HepG2 (cell line): ENCODE measurements at regions not wholly inside any gene's neighbourhood (a gene's known extent, or its start where the extent isn't known, plus 50 kb on each side); places are given as distances from the start of the nearest gene placed in this dataset.

Experiments
- ATAC-seq: fragments of 200-7000 bp; cut with Tn5 transposase; 3 replicates; pipeline ENCODE4 v1.9.1; 2020; ENCODE audit warnings: mild to moderate bottlenecking, moderate library complexity
- BruUV-seq: library from RNA; stranded (reverse); fragments of 400-500 nt; replicated peaks from 2 replicates; lab custom pipeline; 2021; lab: Mats Ljungman, UMichigan
- CTCF ChIA-PET: fragments of 300-600 bp; formaldehyde crosslinking; extraction: SDS; loops from one replicate; lab custom pipeline; 2021; ENCODE audit warnings: low total read pairs, inconsistent platforms, low intra/inter-chr PET ratio; lab: Yijun Ruan, JAX
- POLR2A ChIA-PET: fragments of 350-600 bp; sonication (Branson Sonifier 250); formaldehyde crosslinking; loops from one replicate; lab custom pipeline; 2020; ENCODE audit warnings: antibody characterized with exemption, inconsistent platforms; lab: Yijun Ruan, JAX
- DNase-seq: peaks from one replicate; pipeline ENCODE4 v3.0.0-alpha.2; 2015; ENCODE audit warnings: low spot score
- FAIRE-seq: peaks from 3 replicates; lab custom pipeline; 2011; peaks lifted over from hg19 to GRCh38; lab: Jason Lieb, UNC
- H2AFZ ChIP-seq: one replicate; pipeline ENCODE4 v1.6.1; 2011; ENCODE audit warnings: low read length, inconsistent platforms
- H3K27ac ChIP-seq: fragments of 300-600 bp; 3 replicates; pipeline ENCODE4 v1.8.0; 2011; ENCODE audit warnings: mixed run types, mild to moderate bottlenecking, mixed read lengths, low read length, inconsistent platforms; ENCODE audit not compliant: insufficient read depth; ENCODE audit errors: extremely low read length
- H3K27me3 ChIP-seq, 2 experiments: fragments of 200-600 bp in 1 of 2; 2 replicates in 1 of 2; 3 replicates in 1 of 2; pipeline versions ENCODE4 v1.6.0 to v1.8.0; 2011; ENCODE audit warnings: low read length in 2 of 2, mild to moderate bottlenecking in 2 of 2, moderate library complexity in 2 of 2, inconsistent platforms in 1 of 2; ENCODE audit not compliant: insufficient read depth in 2 of 2, control insufficient read depth in 1 of 2
- H3K36me3 ChIP-seq, 2 experiments: fragments of 200-600 bp in 1 of 2; replicated peaks in 1 of 2; 2 replicates in 1 of 2; 3 replicates in 1 of 2; pipeline versions ENCODE4 v1.5.1 to v1.8.0; 2011; ENCODE audit warnings: low read length in 2 of 2, inconsistent platforms in 1 of 2; ENCODE audit not compliant: insufficient read depth in 2 of 2, control insufficient read depth in 1 of 2
- H3K4me1 ChIP-seq: 2 replicates; pipeline ENCODE4 v1.5.1; 2012; ENCODE audit warnings: low read length, inconsistent platforms; ENCODE audit not compliant: insufficient read depth
- H3K4me2 ChIP-seq: 2 replicates; pipeline ENCODE4 v1.6.0; 2011; ENCODE audit warnings: low read depth, low read length, inconsistent platforms
- H3K4me3 ChIP-seq, 3 experiments: fragments of 200-600 bp in 1 of 3; sonication (generic), shearing (Covaris generic) in 1 of 3; replicated peaks in 1 of 3; 2 replicates each; pipeline ENCODE4 v1.5.1; 2011 to 2016; ENCODE audit warnings: low read length in 3 of 3, inconsistent platforms in 2 of 3, low read depth in 2 of 3, mild to moderate bottlenecking in 2 of 3, control low read depth in 1 of 3, mixed read lengths in 1 of 3; ENCODE audit not compliant: insufficient read depth in 1 of 3
- H3K79me2 ChIP-seq: one replicate; pipeline ENCODE4 v1.6.1; 2011; ENCODE audit warnings: low read length, inconsistent platforms; ENCODE audit not compliant: insufficient read depth
- H3K9ac ChIP-seq: 2 replicates; pipeline ENCODE4 v1.6.0; 2011; ENCODE audit warnings: mild to moderate bottlenecking, low read depth, low read length, inconsistent platforms; ENCODE audit not compliant: insufficient read depth
- H3K9me3 ChIP-seq: 2 replicates; pipeline ENCODE4 v1.5.1; 2012; ENCODE audit warnings: mild to moderate bottlenecking, low read length
- H4K20me1 ChIP-seq: 2 replicates; pipeline ENCODE4 v1.6.0; 2011; ENCODE audit warnings: inconsistent platforms, mild to moderate bottlenecking, low read length, moderate library complexity; ENCODE audit not compliant: insufficient read depth
- E2F5 ChIP-seq: sonication (generic); formaldehyde crosslinking; conservative IDR thresholded peaks from 2 replicates; pipeline ENCODE4 v1.4.0; 2020; ENCODE audit warnings: missing genetic modification reagents
- ELF1 ChIP-seq: sonication (generic); formaldehyde crosslinking; IDR thresholded peaks from 2 replicates; pipeline ENCODE4 v1.4.0; 2020; ENCODE audit warnings: missing genetic modification reagents
- GABPB1 ChIP-seq: IDR thresholded peaks from 2 replicates; pipeline ENCODE4 v1.6.1; 2016; ENCODE audit warnings: mild to moderate bottlenecking, missing genetic modification reagents, moderate library complexity, missing compliant biosample characterization
- KDM2A ChIP-seq: sonication (generic); formaldehyde crosslinking; IDR thresholded peaks from 2 replicates; pipeline ENCODE4 v1.4.0; 2020; ENCODE audit warnings: low read depth, missing genetic modification reagents, borderline replicate concordance
- MNT ChIP-seq: fragments of 450-650 bp; IDR thresholded peaks from 2 replicates; pipeline ENCODE4 v1.6.1; 2016
- NAIF1 ChIP-seq: sonication (generic); formaldehyde crosslinking; IDR thresholded peaks from 2 replicates; pipeline ENCODE4 v1.5.0; 2020; ENCODE audit warnings: mild to moderate bottlenecking, missing genetic modification reagents, borderline replicate concordance
- SKI ChIP-seq: fragments of 450-650 bp; IDR thresholded peaks from one replicate; pipeline ENCODE4 v1.6.1; 2018; ENCODE audit warnings: mild to moderate bottlenecking; ENCODE audit not compliant: partially characterized antibody
- ZNF333 ChIP-seq: sonication (generic); formaldehyde crosslinking; IDR thresholded peaks from 2 replicates; pipeline ENCODE4 v1.4.0; 2020; ENCODE audit warnings: mild to moderate bottlenecking, missing genetic modification reagents, borderline replicate concordance
- ZNF629 ChIP-seq: sonication (generic); formaldehyde crosslinking; conservative IDR thresholded peaks from 2 replicates; pipeline ENCODE4 v1.5.0; 2020; ENCODE audit warnings: missing genetic modification reagents
- ZNF691 ChIP-seq: sonication (generic); formaldehyde crosslinking; IDR thresholded peaks from 2 replicates; pipeline ENCODE4 v1.4.0; 2020; ENCODE audit warnings: missing genetic modification reagents, low read depth, mild to moderate bottlenecking, borderline replicate concordance
- ZNF7 ChIP-seq: IDR thresholded peaks from 2 replicates; pipeline ENCODE4 v1.6.1; 2016; ENCODE audit warnings: missing biosample characterization, missing genetic modification reagents
- WGBS: methylation state at CpG from one replicate; pipeline ENCODE4 v1.1.6; 2017; ENCODE audit warnings: low lambda C conversion rate; 5-methylcytosine and 5-hydroxymethylcytosine counted together
- in situ Hi-C: cut with HindIII; loops from 2 replicates; pipeline ENCODE4 v1.10.0; 2017; ENCODE audit warnings: low pct_unique_long_range_greater_than_20kb; ENCODE audit not compliant: extremely low pct_ligation_motif_present
- intact Hi-C: fragments of 100-400 bp; cut with micrococcal nuclease; formaldehyde crosslinking; loops from one replicate; pipeline ENCODE4 v1.10.0; 2022; ENCODE audit not compliant: unreplicated experiment

DNA sequence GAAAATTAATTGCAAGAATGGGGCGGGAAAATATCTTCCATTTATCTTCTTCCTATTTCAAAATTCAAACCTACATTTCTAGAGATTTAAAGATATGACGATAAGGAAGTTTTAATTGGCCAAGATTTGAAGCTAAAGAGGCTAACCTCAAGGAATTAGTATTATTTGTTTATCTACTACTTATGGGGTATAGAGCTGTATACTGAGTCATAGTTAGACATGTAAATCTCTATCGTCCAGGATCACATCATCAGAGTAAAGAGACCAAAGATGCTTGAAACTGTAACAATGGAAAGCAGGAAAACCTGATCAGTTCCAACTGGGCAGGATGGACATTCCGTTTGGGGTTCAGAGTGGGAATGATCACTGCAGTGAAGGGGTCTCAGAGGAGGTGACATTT lies 95.2 kb upstream of the KLF7 start:
- Histone ChIP-seq H2AFZ (no peak overlapping the region), H3K4me3 (no peak overlapping the region), H3K27ac (no peak overlapping the region), H3K9ac (no peak overlapping the region), H3K4me2 (no peak overlapping the region), H3K9me3 (no peaks in the 10 kb centered on the region), H3K36me3 (no peaks in the 10 kb centered on the region), H4K20me1 (no peaks in the 10 kb centered on the region), H3K79me2 (no peaks in the 10 kb centered on the region), H3K4me1 (no peaks in the 10 kb centered on the region), H3K27me3 (peaks cover 0 to 1% of the 10 kb centered on the region in 2 experiments; a peak in 1 of 5 replicates)
- 37% methylated on average over 4 of the region's 4 CpGs for WGBS
- POLR2A ChIA-PET: no interaction called here
- no TSS peak for BruUV-seq
- CTCF ChIA-PET: no interaction called here
- no peak for FAIRE-seq
- in situ Hi-C loops (no loop called here), intact Hi-C loops (no loop called here)
- DNase-seq: no peak
- ATAC-seq: no peak
- TF ChIP-seq SKI: no peak
- no peak for TF ChIP-seq E2F5 (CRISPR knock-in tag)
- TF ChIP-seq KDM2A (CRISPR knock-in tag): no peak
- TF ChIP-seq GABPB1: no peak
- no peak for TF ChIP-seq ZNF691 (CRISPR knock-in tag)
- no peak for TF ChIP-seq ELF1 (CRISPR knock-in tag)
- TF ChIP-seq MNT: no peak
- TF ChIP-seq ZNF7 (CRISPR knock-in tag): no peak
- TF ChIP-seq ZNF333 (CRISPR knock-in tag): no peak
- TF ChIP-seq NAIF1 (CRISPR knock-in tag): no peak
- TF ChIP-seq ZNF629 (CRISPR knock-in tag): no peak
- TF ChIP-seq, all 625 proteins: peak for 0
